HEK293T (cell line): ENCODE measurements at regions not wholly inside any gene's neighbourhood (a gene's known extent, or its start where the extent isn't known, plus 50 kb on each side); places are given as distances from the start of the nearest gene placed in this dataset.

Experiments used
- CTCF ChIA-PET: fragments of 350-600 bp; formaldehyde crosslinking; extraction: SDS; loops from one replicate; lab custom pipeline; 2021; ENCODE audit warnings: antibody characterized with exemption, inconsistent platforms; lab: Yijun Ruan, JAX
- POLR2A ChIA-PET: fragments of 350-600 bp; formaldehyde crosslinking; extraction: SDS; loops from one replicate; lab custom pipeline; 2020; ENCODE audit warnings: antibody characterized with exemption, inconsistent platforms; lab: Yijun Ruan, JAX
- DNase-seq: peaks from one replicate; pipeline ENCODE4 v3.0.0; 2012; ENCODE audit warnings: mixed read lengths; ENCODE audit errors: extremely low spot score
- ARNT ChIP-seq: fragments of 450-650 bp; IDR thresholded peaks from 2 replicates; pipeline ENCODE4 v1.6.1; 2017; ENCODE audit warnings: mild to moderate bottlenecking
- BHLHE40 ChIP-seq: fragments of 450-650 bp; IDR thresholded peaks from 2 replicates; pipeline ENCODE4 v1.6.1; 2016; ENCODE audit warnings: mild to moderate bottlenecking, moderate library complexity, borderline replicate concordance
- CTBP1 ChIP-seq: fragments of 450-650 bp; IDR thresholded peaks from 2 replicates; pipeline ENCODE4 v1.6.1; 2016; ENCODE audit warnings: borderline replicate concordance
- ELF4 ChIP-seq: fragments of 450-650 bp; IDR thresholded peaks from 2 replicates; pipeline ENCODE4 v1.6.1; 2017; ENCODE audit warnings: antibody characterized with exemption
- FOXA1 ChIP-seq: fragments of 450-650 bp; IDR thresholded peaks from 2 replicates; pipeline ENCODE4 v1.6.1; 2016; ENCODE audit warnings: mild to moderate bottlenecking
- FOXK2 ChIP-seq: fragments of 450-650 bp; IDR thresholded peaks from 2 replicates; pipeline ENCODE4 v1.6.1; 2016; ENCODE audit warnings: mild to moderate bottlenecking
- FOXM1 ChIP-seq: fragments of 450-650 bp; IDR thresholded peaks from 2 replicates; pipeline ENCODE4 v1.6.1; 2017; ENCODE audit warnings: mild to moderate bottlenecking, borderline replicate concordance
- HDGF ChIP-seq: fragments of 450-650 bp; IDR thresholded peaks from 2 replicates; pipeline ENCODE4 v1.6.1; 2017; ENCODE audit warnings: antibody characterized with exemption, borderline replicate concordance
- L3MBTL2 ChIP-seq: fragments of 450-650 bp; conservative IDR thresholded peaks from 2 replicates; pipeline ENCODE4 v1.6.1; 2016; ENCODE audit warnings: mild to moderate bottlenecking
- LEF1 ChIP-seq: fragments of 450-650 bp; IDR thresholded peaks from 2 replicates; pipeline ENCODE4 v1.6.1; 2017; ENCODE audit warnings: mild to moderate bottlenecking, borderline replicate concordance
- NFRKB ChIP-seq: fragments of 450-650 bp; IDR thresholded peaks from 2 replicates; pipeline ENCODE4 v1.6.1; 2016; ENCODE audit warnings: mild to moderate bottlenecking, moderate library complexity
- SP1 ChIP-seq: fragments of 450-650 bp; IDR thresholded peaks from 2 replicates; pipeline ENCODE4 v1.6.1; 2017
- SUZ12 ChIP-seq: fragments of 450-650 bp; IDR thresholded peaks from 2 replicates; pipeline ENCODE4 v1.6.1; 2016; ENCODE audit warnings: mild to moderate bottlenecking
- TARDBP ChIP-seq: fragments of 450-650 bp; IDR thresholded peaks from 2 replicates; pipeline ENCODE4 v1.6.1; 2016
- ZNF384 ChIP-seq: fragments of 450-650 bp; IDR thresholded peaks from 2 replicates; pipeline ENCODE4 v1.6.1; 2016
- TF ChIP-seq, protein P1 (sequence below): fragments of 450-650 bp; IDR thresholded peaks from 2 replicates; pipeline ENCODE4 v1.6.1; 2016

GRCh38 chr2:8039732-8040131, 642.1 kb upstream of the ID2 start:
- no peak for DNase-seq
- ChIA-PET CTCF (no interaction called here), POLR2A (no interaction called here)
- no peak for TF ChIP-seq FOXK2
- TF ChIP-seq LEF1 = no peak
- no peak for TF ChIP-seq BHLHE40
- no peak for TF ChIP-seq ARNT
- TF ChIP-seq ELF4 = no peak
- TF ChIP-seq FOXA1 = no peak
- TF ChIP-seq FOXM1 = no peak
- TF ChIP-seq ZNF384 = no peak
- TF ChIP-seq NFRKB = no peak
- no peak for TF ChIP-seq TARDBP
- no peak for TF ChIP-seq CTBP1
- no peak for TF ChIP-seq SUZ12
- TF ChIP-seq, protein P1, sequence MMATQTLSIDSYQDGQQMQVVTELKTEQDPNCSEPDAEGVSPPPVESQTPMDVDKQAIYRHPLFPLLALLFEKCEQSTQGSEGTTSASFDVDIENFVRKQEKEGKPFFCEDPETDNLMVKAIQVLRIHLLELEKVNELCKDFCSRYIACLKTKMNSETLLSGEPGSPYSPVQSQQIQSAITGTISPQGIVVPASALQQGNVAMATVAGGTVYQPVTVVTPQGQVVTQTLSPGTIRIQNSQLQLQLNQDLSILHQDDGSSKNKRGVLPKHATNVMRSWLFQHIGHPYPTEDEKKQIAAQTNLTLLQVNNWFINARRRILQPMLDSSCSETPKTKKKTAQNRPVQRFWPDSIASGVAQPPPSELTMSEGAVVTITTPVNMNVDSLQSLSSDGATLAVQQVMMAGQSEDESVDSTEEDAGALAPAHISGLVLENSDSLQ = no peak
- no peak for TF ChIP-seq L3MBTL2
- no peak for TF ChIP-seq HDGF
- no peak for TF ChIP-seq SP1

GRCh38 chr2:8043295-8043694, 638.6 kb upstream of the ID2 start:
- ChIA-PET CTCF (no interaction called here), POLR2A (no interaction called here)
- no peak for DNase-seq
- no peak for TF ChIP-seq ARNT
- no peak for TF ChIP-seq L3MBTL2
- TF ChIP-seq FOXA1 = no peak
- TF ChIP-seq HDGF = no peak
- TF ChIP-seq SP1 = no peak
- TF ChIP-seq ZNF384 = no peak
- TF ChIP-seq FOXK2 = no peak
- TF ChIP-seq TARDBP = no peak
- no peak for TF ChIP-seq LEF1
- no peak for TF ChIP-seq CTBP1
- no peak for TF ChIP-seq FOXM1
- no peak for TF ChIP-seq ELF4
- no peak for TF ChIP-seq BHLHE40
- TF ChIP-seq, protein P1 = no peak
- no peak for TF ChIP-seq SUZ12
- no peak for TF ChIP-seq NFRKB

DNA sequence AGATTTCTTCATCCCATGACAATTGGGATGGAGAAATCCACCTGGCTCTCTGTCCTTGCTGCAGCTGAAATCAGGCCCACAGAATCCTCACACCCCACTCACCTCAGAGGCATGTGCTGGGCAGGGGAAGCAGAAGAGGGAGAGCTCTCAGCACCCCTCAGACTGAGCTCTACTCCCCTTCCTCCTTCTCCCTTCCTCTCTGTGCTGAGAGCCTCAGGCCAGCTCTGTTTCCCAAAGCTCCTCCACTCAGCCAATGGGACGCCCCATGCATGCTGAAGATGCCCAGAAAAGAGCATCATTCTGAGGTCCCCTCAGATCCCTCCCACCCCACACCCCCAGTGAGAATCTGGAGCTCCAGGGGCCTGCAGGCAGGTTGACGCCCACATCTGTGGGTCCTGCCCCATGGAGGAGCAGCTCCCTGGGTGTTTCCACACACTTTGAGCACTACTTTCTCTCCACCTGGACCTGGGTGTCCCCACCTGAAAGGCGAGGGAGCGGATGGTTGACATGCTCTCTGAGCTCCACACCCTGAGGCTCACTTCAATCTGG, 637.7 kb upstream of the ID2 start:
- TF ChIP-seq SUZ12 (no peak), CTBP1 (no peak), TARDBP (no peak), ZNF384 (no peak), NFRKB (no peak), HDGF (no peak), FOXA1 (no peak), LEF1 (no peak), SP1 (no peak), FOXK2 (no peak), FOXM1 (no peak), ELF4 (no peak), BHLHE40 (no peak), ARNT (no peak), L3MBTL2 (no peak)
- TF ChIP-seq, protein P1 = no peak
- CTCF ChIA-PET = no interaction called here
- POLR2A ChIA-PET = no interaction called here
- no peak for DNase-seq

- CTCF ChIA-PET = no interaction called here
- TF ChIP-seq NFRKB (no peak), TARDBP (no peak), ARNT (no peak), SUZ12 (no peak), FOXK2 (no peak), FOXA1 (no peak), SP1 (no peak), ELF4 (no peak), FOXM1 (no peak), CTBP1 (no peak), L3MBTL2 (no peak), ZNF384 (no peak)
- TF ChIP-seq, protein P1 = no peak
- no peak for DNase-seq
- POLR2A ChIA-PET = no interaction called here
Observed at GRCh38 chr2:8045081-8045614, 636.7 kb upstream of the ID2 start.

- ChIA-PET CTCF (no interaction called here), POLR2A (no interaction called here)
- no peak for DNase-seq
- no peak for TF ChIP-seq L3MBTL2
- no peak for TF ChIP-seq FOXM1
- TF ChIP-seq ZNF384 = no peak
- no peak for TF ChIP-seq ARNT
- no peak for TF ChIP-seq SUZ12
- no peak for TF ChIP-seq FOXA1
- no peak for TF ChIP-seq HDGF
- TF ChIP-seq TARDBP = no peak
- TF ChIP-seq, protein P1 = no peak
Observed at GRCh38 chr2:8046849-8047248, 635.0 kb upstream of the ID2 start.
